GM19351 (cell line): ENCODE measurements at regions not wholly inside any gene's neighbourhood (a gene's known extent, or its start where the extent isn't known, plus 50 kb on each side); places are given as distances from the start of the nearest gene placed in this dataset.
A peak's percentile ranks its signal among the peaks of the same experiment; 100 is the strongest.

Experiments
- ATAC-seq: cut with Tn5 transposase; IDR thresholded peaks from one replicate; pipeline ENCODE4 v1.9.1; 2021; ENCODE audit warnings: mild to moderate bottlenecking, moderate library complexity; ENCODE audit not compliant: unreplicated experiment

DNA sequence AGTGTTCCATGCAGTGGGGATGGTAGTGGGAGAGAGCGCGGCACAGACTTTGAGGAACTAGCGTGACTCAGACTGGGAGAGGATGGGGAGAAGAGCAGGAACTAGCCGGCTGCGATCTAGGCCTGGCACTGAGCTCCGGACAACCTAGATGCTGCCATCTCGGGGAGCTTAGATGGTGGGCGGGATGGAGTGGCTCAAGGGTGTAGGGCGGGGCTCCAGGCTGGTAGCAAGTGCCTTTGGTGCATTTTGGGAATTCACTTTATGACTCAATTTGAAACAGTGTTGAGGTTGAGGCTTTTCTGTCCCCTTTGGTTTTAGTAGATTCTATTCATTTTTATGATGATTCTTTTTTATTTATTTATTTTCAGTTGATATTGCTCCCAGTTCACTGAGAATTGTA lies 185.3 kb upstream of the GPR26 start:
- no peak for ATAC-seq

DNA sequence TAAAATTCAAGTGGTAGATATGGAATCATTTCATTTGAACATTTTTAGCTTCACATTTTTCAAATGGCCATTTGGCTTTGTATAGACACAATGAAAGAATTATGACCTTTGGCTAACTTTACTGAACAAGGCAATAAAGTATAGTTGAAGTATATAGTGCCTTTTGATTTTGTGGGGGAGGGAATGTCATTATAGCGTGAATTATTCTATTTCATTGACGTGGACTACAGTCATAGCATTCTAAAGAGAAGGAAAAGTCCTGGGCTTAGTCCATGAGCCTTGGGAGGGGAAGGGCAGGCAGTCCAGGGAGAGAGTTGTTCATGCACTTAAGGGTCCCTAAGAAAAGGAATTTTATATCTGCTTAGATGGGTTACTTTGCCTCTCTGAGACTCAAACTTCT lies 181.4 kb upstream of the GPR26 start:
- ATAC-seq = no peak

DNA sequence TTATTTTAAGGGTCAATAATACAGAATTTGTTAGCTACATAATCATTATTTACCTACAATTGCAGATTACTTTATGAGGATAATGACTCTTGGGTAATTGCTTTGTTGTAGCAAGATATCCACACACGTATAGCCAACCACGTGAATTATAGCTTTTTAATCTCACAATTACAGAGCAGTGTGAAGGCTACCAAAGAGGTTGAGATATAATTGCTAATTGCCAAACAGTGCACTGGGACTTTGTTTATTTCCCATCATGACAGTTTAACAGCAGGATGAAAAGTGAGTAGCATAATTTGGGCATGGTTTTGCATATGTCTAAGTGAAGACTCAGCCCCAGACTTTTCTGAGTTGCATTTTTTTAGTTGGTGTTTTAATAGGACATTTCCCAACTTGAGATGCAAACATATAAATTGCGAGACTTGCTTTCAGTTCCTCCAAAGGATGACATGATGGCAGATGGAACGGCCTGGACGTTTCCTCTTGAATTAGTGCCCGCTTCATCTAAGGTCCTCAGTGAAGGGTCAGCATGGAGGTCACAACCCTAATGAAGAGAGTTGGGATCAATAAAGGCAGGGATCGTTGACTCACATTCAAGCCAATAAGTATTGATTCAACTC lies 180.7 kb upstream of the GPR26 start:
- no peak for ATAC-seq

DNA sequence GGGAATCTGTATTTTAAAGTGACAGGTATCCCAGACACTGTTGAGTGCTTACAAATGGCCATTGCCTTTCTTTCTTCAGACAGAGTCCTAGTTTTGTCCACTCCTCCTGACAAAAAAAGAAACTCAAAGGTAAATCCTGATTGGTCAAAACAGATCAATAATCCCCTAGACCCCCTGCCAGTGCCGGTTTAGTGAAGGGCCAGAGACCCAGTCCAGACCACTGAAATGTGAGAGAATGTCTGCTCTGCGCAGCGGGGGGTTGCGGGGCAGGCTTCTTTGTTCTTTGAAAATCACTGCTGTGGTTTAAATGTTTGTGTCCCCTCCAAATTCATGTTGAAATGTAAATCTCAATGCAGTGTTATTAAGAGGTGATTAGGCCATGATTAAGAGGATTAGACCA lies 177.7 kb upstream of the GPR26 start:
- no peak for ATAC-seq

DNA sequence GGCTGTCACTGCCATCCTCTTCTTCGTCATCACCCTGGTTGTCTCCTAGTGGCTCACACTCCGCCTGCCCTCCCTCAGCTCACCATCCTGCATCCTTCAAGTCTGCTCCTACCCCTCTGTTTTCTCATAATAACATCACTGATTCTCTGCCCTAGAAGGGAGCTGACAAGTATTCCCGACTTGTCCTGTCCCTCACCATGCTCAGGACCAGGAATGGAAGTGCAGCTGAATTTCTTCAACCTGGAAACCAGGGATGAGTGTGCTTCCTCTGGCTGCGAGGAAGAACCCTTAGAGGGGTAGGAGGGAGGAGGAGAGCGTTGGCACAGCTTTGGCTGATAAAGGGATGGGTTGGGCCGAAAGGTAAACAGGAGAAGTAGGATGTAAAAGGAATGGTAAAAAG lies 174.8 kb upstream of the GPR26 start:
- no peak for ATAC-seq

DNA sequence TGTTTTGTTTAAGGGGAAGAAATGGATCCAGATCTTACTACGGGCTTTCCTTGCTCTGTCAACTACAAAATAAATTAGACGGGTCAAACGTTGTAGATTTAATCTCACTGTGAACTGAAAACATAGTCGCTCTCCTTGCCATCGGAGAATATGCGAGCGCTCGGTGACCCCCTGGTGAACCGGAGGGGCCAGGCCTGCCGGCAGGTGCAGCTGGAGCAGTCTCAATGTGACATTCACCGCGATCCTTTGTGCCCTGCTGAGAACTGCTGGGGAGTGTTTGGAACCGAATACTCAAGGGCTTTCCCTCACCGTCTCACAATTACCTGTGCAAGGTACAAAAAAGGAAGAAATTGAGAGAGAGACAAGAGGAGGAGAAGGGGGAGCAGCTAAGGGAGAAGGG lies 174.1 kb upstream of the GPR26 start:
- ATAC-seq = no peak

DNA sequence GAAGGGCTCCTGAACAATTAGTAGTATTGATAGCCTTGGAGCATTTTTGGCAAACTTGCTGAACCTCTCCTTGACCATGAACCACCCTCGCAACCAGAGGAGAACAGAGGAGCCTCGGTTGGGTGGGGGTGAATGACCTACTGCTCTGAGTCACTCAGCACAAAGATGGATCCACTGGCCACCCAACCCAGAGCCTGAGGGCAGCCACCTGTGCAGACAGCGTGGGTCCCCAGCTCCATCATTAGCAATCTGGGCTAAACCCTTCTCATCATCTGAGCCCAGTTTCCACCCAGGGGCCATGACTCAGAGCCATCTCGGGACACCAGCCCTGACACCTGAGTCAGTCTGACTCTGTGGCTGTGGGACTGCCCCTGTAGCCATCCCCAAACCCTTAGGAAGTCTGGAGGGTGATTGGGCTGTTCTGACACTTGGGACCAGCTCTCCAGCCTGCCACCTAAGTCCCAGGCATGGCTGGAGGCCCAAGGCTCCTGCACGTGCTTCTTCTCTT lies 171.8 kb upstream of the GPR26 start:
- no peak for ATAC-seq

DNA sequence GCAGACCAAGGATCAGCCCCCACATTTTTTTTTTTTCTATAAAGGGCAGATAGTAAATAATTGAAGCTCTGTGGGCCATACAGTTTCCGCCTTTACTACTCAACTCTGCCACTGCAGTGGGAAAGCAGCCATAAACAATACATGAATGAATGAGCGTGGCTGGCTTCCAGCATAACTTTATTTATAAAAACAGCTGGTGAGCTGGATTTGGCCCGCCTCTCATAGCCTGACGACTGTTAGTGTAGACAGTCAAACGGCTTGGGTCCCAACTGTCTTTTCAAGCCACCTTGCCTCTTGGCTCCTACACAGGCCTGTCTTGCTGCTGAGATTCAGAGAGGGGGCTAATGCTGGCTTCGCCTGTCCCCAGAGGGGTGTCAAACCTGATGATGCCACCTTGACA lies 169.8 kb upstream of the GPR26 start:
- ATAC-seq = no peak

DNA sequence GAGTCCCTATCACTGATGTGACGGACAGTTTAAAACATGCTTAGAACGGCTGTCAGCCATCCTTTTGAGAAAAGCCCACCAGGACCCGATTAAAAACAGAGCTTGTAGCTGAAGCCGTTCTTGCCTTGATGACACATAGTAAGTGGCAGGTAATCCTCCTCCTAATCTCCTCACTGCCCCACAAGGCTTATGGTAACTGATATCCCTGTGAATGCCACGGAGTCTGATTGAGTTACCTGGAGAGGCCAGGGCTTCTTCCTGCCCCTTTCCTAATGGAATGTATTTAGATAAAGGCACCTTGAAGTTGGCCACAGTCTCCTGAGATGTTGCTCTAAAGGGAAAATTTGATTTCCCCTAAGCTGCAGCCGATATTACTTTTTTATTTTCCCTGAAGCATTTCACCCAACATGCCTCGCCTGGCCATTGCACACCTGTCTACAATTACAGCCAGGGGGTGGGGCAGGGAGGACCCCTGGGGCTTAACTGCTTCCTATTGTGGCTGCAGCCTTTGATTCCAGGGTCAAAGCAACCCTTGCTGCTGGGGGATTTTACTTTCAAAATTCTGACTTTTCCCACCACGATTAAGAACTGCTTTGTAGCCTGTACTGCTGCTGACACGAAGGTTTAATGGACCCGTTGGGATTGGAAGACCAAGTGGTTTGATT lies 169.0 kb upstream of the GPR26 start:
- no peak for ATAC-seq

DNA sequence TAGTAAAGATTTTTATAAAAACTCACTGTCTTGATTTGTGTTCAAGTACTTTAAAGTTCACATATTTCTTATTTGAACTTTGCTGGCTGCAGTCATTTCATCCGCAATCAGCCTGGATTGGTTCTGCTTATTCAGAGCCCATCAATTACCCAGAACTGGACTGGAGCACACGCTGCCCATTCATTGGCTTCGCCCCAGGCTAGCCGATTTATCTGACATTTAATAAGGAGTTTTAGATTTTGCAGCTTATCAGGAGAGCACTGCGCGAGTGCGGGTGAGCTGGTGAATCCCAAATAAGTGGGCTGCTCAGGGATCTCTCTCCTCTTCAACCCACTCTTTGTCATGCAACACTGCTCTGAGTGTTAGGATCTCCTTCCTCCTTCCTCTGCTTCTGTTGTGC lies 166.0 kb upstream of the GPR26 start:
- no peak for ATAC-seq

DNA sequence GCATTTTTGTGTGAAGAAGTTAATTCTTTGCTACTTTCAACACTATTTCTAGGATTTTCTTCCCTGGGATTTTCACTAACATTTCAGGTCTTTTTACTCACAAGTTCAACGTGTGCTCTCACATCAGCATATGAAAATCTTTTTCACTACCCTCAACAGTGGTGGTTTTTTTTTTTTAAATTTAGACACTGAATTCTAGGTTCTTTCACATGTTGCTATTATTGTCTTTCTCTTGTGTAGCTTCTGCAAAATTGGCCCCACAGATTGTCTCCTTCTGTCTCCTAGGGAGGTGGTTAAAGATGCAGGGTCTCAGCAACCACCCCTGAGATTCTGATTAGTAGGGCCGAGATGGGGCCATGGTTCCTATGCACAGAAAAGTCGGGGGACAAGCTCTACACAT lies 165.0 kb upstream of the GPR26 start:
- peak; percentile 45 for ATAC-seq

DNA sequence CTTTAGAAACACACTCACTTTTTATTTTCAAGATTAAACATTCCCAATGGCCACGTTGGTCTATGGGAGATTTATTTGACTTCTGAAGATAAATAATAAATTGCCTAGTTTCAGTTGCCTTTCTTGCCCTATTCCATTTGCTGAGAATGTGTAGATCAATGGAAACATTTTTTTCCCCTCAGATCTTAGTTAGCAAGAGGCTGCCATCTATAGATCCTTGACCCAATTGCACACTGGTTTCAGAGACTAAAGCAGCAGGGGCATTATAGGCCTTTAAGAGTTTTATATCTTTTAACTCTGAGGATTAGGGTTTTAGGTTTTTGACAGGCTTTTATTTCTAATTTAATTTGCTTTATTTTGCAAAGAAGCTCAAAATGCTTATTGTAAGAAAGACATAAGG lies 163.2 kb upstream of the GPR26 start:
- no peak for ATAC-seq

DNA sequence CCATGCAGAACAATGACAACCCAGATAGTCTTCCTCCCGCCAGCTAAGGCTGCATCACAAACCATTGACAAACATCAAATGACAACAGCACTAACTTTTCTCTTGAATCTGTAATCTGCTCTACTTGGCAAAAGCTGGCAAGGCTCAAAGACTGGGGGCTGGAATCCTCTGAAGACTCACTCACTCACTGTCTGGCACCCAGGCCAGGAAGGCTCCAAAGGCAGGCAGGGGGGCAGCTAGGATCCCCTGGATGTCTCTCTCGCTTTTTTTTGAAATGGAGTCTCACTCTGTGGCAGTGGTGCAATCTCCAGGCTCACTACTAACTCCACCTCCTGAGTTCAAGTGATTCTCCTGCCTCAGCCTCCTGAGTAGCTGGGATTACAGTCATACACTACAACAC lies 159.7 kb upstream of the GPR26 start:
- ATAC-seq = no peak

DNA sequence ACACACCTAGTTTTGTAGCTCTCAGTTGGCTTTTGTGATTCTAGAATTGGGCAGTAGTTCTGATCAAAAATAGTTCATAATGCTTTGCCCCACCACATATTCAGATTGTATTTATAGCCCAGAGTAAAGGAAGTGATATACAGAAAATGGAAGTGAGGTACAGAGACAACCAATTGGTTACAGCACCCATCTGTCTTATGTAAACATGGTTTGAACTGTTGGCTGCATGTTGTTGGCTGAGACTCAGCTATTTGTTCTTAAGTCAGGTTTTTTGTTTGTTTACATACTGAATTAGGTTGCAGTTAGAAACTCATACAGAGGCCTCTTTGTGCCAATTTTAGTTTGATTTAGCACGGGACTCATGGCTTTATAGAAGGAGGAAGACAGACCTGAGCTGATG lies 158.9 kb upstream of the GPR26 start:
- ATAC-seq = no peak

DNA sequence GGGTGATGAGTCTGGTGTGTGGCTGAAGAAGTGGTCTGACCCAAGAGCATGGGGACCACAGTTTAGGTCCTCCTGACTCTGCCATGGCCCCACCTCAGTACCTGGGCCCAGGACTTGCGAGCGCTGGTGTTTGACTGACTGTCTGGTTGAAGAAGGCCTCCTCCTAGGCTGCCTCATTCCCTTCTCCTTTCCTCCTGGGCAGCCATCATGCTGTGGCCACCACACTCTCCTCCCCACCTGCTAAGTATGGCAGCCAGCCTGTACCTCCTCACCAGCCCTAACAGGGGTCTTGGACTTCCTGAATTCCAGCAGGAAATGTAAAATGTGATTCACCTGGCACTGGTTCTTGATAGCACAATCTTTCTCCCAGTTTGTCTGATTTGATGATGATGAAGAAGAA lies 156.8 kb upstream of the GPR26 start:
- ATAC-seq = no peak

DNA sequence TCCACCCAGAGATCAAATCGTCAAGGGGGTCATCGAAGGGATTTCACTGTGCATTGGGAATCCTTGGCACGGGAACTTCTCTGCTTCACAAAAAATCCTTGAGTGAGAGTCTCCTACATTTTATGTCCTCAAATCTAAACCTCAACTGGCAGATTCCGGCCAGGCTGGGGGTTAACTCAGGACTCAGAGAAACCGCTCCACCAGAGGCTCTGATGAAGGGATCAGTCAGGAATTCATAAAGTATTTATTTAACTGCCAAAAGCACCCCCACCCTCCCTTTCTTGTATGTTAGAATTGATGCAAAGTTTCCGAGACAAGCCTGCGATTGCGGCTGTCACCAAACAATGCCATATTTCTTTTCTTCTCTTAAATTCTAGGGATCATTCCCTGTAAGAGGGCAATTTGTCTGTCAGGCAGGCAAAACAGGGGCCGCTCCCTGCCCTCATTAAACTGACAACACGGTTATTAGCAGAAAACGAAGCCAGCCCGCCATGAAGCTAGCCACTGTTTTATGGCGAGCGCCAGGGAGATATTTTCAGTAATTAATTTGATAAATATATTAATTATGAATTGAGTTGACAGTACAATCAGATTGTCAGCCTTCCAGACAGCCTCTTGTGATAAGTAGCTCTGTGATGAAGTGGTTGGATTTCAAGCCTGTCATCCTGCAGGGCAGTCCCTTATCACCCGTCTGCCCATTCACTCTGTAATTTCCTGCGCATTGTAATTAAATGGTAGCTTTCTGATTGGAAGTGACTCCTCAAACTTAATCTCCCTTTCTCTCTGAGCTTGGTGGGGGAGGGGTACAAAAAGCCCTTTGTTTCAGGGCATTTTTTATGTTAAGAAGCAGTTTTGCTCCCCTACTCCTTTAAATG lies 153.0 kb upstream of the GPR26 start:
- ATAC-seq = no peak

DNA sequence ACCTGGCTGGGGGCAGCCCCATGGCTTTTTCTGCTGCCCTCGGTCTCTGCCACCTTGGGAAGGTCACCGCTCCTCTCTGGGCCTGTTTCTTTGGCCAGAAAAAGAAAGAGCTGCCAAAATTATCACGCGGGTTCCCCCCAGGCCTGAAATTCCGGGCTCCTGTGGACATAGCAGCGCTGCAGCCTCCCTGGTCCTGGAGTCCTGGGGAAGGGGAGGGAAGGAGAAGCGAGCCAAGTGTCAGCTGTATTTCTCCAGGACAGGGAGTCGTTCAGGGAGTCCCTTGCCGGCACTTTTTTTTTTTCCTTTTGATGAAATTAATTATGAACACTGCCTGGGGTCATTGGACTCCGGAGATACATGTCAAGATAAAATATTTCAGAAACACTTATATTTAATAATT lies 152.3 kb upstream of the GPR26 start:
- no peak for ATAC-seq

DNA sequence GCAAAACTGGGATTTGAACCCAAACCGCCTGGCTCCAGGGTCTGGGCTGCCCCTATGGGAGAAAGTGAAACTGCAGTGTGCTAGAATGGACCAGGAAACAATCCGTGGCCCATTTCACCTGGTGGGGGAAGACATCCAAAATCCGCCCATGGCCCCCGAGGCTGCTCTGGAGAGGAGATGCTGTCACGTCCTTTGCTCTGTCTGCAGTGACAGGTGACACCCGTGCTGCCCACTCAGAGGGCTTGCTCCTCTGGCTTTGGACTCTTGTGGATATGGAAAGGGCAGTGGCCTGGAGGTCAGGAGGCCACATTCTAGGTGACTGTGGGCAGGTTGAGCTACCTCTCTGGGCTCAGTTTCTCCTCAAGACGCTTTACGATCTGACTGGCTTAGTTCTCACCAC lies 151.2 kb upstream of the GPR26 start:
- no peak for ATAC-seq

DNA sequence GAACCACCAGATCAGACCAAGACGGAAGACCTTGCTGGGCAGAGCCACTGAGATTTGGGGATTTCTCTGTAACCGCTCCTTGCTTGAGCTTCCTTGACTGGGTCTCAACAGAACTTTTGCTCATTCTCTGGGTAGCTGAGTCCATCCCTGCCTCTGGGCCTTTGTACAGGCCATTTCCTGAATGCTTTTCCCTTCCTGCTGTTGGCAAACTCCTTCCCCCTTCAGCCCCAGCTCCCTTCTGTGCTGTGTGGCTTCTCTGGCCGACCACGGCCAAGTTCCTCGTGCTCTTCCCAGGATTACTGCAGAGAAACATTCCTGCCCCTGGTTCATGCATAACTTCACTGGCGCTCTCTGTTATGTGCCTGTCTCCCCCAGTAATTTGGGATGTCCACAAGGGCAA lies 150.5 kb upstream of the GPR26 start:
- no peak for ATAC-seq

DNA sequence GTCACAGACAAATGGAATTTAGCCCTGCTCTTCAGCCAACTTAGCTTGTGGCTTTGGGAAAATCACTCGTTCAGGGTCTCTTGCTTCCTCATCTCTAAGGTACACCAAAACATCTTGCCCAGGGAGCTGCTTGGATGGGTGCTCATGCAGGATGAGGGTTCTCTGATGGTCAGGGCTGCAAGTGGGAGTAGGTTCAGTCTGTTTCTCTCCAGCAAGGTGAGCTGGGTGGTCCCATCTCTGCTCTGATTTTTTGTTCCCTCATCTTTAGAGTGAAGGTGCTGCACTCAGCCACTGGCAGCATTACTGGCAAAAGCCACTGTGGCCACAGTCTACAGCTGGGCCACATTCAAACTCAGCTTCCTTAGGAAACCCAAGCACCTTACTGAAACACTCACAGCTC lies 149.9 kb upstream of the GPR26 start:
- ATAC-seq = no peak

DNA sequence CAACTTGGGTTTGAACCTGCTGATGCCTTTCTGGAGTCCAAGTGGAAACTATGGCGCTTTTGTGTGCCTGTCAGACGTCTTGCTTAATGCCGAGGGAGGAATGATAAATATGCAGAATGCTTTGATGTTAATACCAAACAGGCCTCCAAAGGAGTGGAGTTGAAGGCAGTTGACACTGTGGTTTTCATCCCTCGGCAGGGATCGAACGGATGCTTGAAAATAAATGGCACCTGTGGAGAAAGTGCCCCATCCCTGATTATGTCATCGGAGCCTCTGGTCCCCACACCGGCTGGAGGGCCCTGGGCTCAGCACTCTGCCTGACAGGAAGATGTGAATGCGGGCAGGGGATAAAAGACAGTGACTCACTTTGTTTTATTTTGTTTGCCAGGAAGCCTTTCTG lies 148.7 kb upstream of the GPR26 start:
- ATAC-seq = no peak

DNA sequence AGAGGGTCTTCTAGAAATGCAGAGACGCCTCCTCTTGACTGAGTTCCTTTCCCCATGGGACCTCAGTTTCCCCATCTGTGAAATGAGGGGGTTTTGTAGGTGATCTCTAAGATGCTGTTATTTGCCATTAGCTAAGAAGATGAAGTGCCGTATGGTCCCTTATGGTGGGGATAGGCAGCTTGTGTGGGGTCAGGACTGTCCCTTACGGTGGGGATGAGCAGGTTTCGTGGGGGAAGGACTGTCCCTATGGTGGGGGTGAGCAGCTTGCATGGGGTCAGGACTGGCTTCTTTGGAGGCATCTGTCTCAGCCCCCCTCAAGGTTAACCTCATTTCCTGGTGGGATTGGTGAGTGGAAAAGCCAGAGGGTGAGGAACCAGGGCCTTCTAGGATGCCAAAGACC lies 148.3 kb upstream of the GPR26 start:
- no peak for ATAC-seq
